ENCODE measurements at regions not wholly inside any gene's neighbourhood (a gene's known extent, or its start where the extent isn't known, plus 50 kb on each side); places are given as distances from the start of the nearest gene placed in this dataset.

DNA sequence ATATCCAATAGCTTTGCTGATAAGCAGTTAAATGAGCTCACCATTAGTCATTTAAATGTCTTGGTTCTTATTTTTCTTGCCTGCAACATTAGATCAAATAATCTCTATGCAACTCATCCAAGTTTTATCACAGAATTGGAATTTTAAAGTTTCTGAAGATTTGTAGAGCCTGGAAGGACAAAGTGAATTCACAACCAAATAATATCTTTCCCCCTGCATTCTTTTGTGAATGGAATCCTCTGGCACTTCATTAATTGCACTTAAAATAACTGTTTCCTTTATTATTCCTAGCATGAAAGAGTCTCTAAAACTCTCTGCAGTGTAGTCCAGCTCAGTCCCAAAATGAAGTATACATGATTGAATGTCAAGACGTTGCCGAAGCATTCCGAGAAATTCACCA lies 345.6 kb upstream of the TGFBR2 start:
- Histone ChIP-seq H3K9me3 (no peaks in the 10 kb centered on the region), H3K4me3 (no peak overlapping the region), H3K27me3 (no peaks in the 10 kb centered on the region), H3K36me3 (no peaks in the 10 kb centered on the region)
- DNase-seq: no peak

DNA sequence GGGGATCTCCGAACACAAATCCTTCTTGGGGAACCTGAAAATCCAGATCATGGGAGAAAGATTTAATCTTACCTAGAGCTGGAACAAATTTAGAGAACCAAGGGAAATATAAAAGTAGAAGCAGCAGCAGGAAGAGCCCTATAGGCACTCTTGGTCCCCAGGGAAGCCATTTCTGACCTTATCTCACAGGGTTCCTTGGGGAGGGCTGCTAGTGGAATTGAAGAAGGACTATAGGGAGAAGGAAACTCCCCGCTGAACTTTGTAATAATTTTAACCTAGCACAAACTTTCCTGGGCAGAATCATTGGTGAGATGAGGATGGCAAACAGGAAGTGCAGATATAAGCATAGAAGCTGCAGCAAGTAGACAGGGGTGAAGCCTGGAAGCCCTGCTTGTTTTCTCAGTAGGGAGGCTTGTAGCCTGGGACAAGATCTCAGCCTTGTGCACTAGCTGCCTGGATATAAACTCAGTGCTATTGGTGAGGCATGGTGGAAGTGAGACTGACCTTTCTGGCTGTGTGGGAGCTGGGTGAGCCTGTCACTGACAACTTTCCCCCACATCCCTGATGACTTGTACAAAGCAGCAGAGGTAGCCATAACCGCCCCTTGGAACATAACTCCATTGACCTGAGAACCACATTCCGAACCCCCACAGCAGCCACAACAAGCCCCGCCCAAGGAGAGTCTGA lies 343.0 kb upstream of the TGFBR2 start:
- no peaks in the 10 kb centered on the region for H3K36me3 ChIP-seq
- no peak overlapping the region for H3K4me3 ChIP-seq
- H3K27me3 ChIP-seq: no peaks in the 10 kb centered on the region
- DNase-seq: no peak
- no peaks in the 10 kb centered on the region for H3K9me3 ChIP-seq

DNA sequence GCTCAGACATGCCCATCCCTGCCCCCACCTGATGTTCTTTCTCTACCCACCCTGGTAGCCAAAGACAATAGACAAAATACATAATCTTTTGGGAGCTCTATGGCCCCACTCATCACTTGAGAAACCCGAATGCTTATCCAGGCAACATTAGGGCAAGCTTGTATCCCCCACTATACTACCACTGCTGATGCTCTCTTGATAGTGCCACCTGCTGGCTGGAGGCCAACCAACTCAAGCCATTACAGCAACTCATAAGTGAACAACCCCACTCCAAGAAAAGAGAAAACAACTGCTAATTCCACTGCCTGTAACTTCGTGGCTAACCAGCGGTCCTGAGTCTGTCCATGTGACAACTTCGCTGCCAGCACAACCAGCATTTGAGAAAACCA lies 342.5 kb upstream of the TGFBR2 start:
- H3K27me3 ChIP-seq: no peaks in the 10 kb centered on the region
- no peaks in the 10 kb centered on the region for H3K36me3 ChIP-seq
- DNase-seq: no peak
- H3K4me3 ChIP-seq: no peak overlapping the region
- H3K9me3 ChIP-seq: no peaks in the 10 kb centered on the region

DNA sequence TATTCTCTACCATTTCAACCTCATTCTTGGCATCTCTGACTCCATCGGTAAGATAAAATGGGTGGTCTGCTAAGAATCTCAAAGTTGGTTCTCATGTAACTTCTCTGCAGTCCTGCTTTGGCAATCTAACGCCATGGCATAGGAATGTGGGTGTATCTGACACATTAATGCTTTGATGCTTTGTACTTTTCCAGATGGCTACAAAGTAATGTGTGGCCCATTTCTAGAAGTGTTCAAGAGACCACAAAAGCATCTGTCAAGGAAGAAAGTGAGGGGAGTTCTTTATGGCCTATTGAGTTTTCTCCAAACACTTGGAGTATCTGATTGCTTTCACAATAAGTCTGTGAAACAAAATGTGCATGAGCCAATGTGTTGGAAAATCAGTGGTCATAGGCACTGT lies 339.9 kb upstream of the TGFBR2 start:
- no peaks in the 10 kb centered on the region for H3K27me3 ChIP-seq
- no peak for DNase-seq
- no peak overlapping the region for H3K4me3 ChIP-seq
- H3K36me3 ChIP-seq: no peaks in the 10 kb centered on the region
- no peaks in the 10 kb centered on the region for H3K9me3 ChIP-seq

DNA sequence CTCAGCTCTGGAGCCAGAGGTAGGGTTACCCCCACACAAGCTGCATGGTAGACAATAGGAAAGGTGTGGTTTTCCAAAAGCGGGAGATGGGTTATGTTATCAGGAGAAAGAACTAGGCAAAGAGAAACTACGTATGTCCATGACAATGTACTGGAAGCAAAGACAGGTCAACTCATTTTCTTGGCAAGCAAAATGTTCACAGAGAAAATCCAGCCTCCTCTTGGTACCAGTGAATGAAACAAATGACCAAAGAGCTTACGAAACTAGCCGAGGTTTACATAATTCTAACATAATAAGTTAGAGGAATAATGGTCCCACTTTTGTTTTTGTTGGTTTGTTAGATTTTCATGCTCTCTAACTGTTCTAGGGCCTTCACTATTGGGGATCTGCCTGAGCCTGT lies 338.1 kb upstream of the TGFBR2 start:
- no peak overlapping the region for H3K4me3 ChIP-seq
- DNase-seq: no peak
- H3K9me3 ChIP-seq: no peaks in the 10 kb centered on the region
- no peaks in the 10 kb centered on the region for H3K36me3 ChIP-seq
- no peaks in the 10 kb centered on the region for H3K27me3 ChIP-seq

DNA sequence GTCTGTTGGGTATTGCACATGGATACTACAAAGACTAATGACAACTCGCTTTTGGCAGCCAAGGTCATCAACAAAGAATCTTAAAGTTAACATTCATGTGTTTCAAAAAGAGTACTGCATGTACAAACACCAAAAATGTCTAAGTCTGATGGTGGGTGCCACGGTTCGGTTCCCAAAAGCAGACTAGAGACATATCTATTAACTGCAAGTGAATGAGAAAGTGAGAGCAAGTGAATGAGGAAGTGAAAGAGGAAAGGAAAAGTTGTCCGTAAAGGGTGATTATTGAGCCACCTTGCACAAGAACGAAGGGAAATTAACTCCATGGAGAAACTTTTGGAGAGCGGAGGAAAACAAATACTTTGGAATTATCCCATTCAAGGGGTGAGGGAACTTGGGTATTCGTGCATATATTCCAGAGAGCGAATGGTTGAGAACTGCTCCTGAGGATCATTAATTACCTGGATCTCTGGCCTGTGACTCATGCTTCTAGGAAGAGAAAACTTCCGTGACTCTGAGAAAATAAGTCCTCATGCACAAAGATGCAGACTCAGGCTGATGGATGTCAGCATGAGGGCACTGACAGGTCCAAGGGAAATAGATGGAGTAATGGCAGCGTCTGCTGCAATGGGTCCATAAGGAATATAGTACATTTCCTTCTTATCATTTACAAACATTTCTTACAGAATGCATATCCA lies 336.5 kb upstream of the TGFBR2 start:
- Histone ChIP-seq H3K27me3 (no peaks in the 10 kb centered on the region), H3K4me3 (no peak overlapping the region), H3K9me3 (no peaks in the 10 kb centered on the region), H3K36me3 (no peaks in the 10 kb centered on the region)
- DNase-seq: no peak

DNA sequence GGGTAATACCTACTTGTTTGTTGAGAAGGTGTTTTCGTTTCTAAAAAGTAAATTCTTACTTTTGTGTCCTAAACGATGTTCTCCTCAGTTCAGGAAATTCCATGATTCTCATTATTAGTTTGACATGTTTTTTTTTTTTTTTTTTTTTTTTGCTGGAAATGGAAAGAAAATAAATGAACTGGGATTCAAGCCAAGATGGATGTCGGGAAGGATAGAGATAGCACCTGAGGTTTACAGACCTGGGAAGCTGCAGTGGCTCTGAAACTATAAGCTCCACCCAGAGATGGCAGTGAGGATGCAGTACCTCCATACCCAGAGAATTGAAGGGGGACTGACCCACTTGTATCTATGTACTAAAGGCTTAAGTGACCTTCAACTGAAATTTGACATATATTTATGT lies 334.6 kb upstream of the TGFBR2 start:
- Histone ChIP-seq H3K27me3 (no peaks in the 10 kb centered on the region), H3K36me3 (no peaks in the 10 kb centered on the region), H3K4me3 (no peak overlapping the region), H3K9me3 (no peaks in the 10 kb centered on the region)
- no peak for DNase-seq

DNA sequence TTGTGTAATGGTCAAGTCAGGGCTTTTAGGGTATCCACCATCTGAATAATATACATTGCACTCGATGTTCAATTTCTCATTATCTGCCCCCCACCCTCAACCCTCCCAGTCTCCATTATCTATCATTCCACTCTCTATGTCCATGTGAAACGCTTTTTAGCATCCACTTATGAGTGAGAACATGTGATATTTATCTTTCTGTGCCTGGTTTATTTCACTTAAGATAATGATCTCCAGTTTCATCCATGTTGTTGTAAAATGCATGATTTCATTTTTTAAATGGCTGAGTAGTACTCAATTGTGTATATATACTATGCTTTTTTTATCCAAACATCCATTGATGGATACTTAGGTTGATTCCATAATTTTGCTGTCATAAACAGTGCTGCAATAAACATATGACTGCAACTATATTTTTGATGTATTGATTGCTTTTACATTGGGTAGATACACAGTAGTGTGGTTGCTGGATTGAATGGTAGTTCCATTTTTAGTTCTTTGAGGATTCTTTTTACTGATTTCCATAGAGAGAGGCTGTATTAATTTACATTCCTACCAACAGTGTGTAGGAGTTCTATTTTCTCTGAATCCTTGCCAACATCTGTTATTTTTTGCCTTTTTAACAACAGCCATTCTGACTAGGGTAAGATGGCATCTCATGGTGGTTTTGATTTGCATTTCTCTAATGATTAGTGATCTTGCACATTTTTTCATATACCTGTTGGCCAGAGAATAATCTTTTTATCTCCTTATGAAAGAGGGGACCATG lies 332.9 kb upstream of the TGFBR2 start:
- Histone ChIP-seq H3K36me3 (no peaks in the 10 kb centered on the region), H3K9me3 (no peaks in the 10 kb centered on the region; the same call in 1 of the 2 replicates), H3K4me3 (no peak overlapping the region), H3K27me3 (no peaks in the 10 kb centered on the region)
- no peak for DNase-seq

DNA sequence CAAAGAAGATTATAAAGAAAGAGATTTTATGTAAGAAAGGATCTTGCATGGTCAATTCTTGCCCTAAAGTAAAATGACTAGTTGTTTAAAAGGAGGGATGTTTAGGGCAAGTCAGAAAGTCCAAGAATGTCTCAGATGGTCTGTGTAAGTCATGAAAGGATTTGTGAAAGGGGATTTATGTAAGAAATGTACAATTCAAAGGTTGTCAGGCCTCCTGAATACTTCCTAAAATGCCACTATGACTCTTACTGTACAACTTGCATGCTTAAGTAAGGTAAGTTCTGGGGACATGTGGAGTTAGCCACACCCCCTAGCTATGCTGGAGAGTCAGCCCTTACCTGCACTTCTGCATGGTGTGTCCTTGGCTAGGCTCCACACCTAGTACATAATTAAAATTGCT lies 328.9 kb upstream of the TGFBR2 start:
- DNase-seq: no peak
- H3K27me3 ChIP-seq: no peaks in the 10 kb centered on the region
- no peaks in the 10 kb centered on the region; the same call in 1 of the 2 replicates for H3K9me3 ChIP-seq
- H3K36me3 ChIP-seq: no peaks in the 10 kb centered on the region
- no peak overlapping the region for H3K4me3 ChIP-seq

DNA sequence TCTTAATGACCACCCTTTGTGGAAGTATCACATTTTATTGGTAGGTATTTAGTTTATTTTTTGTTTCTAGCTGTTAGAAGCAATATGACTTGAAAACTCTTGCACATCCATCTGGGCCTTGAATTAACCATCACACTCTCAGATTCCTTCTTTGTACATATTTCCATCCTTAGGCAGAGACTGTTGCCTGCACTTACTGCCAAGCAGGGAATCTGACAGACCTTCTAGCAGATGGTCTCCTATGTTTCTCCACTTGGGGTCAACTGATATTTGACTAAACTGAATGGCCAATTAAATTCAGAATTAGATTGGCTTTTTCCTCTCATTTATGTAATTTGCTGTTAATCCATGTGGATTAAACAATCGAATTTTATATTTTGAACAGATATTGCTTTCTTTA lies 324.9 kb upstream of the TGFBR2 start:
- H3K9me3 ChIP-seq: no peaks in the 10 kb centered on the region; the same call in 1 of the 2 replicates
- H3K27me3 ChIP-seq: no peaks in the 10 kb centered on the region
- H3K4me3 ChIP-seq: no peak overlapping the region
- no peak for DNase-seq
- no peaks in the 10 kb centered on the region for H3K36me3 ChIP-seq

DNA sequence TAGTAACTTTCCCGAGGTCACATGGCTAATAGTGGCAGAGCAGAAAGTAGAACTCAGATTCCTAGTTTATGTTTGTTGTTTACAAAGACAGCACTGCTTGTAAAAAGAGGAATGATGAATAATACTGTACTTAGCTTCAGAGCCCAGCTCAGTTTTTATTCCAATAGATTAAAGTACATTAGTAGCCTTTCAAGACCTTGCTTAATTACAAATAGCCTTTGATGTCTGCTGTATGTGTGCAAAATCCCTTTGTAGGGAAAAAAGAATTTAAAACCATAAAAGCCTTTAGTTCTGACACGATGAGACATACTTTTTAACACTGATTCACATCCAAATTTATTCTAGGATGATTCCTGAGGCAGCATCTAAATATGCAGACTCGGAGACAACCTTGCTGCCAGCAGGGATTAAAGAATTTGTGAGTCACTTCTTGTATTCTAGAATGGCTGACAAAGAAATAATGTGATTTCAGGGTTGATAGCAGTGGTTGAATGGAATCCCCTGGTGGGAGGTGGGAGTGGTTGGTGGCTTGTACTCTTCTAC lies 324.2 kb upstream of the TGFBR2 start:
- no peak overlapping the region for H3K4me3 ChIP-seq
- no peaks in the 10 kb centered on the region; the same call in 1 of the 2 replicates for H3K9me3 ChIP-seq
- H3K27me3 ChIP-seq: no peaks in the 10 kb centered on the region
- peak; percentile 59 for DNase-seq
- no peaks in the 10 kb centered on the region for H3K36me3 ChIP-seq

DNA sequence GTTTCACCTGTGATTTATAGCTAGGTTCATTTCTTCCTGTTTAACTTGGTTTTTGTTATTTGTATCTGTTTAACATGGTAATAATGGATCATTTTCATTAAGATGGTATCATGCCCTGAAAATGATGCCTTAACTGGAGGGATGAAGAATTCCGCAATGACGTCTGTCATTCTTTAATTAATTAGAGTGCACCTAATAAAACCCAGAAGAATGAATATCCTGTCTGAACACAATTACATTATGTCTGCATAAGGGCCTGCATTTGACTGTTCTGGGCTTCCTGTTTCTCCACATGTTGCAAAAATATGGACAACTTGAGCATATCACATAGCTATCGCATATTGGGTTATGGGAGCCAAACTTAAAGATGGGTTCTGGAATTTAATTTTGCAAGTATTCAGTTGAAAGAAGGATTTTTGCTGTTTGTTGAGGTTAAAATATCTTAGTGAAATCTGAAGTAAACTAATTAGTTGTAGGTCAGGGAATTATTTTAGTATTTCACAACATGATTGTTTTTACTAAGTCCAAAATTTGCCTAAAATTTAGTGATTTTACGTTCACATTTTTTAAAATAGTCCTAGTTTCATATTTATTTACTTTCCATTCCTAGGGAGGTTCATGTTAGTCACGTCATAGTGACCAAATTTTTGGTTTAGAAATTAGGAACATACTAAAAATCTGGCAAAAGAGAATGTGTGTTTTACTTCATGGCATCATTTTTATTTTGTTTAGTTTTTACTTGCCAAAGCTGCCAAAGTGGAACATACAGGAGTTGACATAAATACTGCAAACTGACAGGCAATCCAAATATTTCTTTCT lies 321.0 kb upstream of the TGFBR2 start:
- Histone ChIP-seq H3K9me3 (no peaks in the 10 kb centered on the region), H3K4me3 (no peak overlapping the region), H3K27me3 (no peaks in the 10 kb centered on the region), H3K36me3 (no peaks in the 10 kb centered on the region)
- DNase-seq: no peak

DNA sequence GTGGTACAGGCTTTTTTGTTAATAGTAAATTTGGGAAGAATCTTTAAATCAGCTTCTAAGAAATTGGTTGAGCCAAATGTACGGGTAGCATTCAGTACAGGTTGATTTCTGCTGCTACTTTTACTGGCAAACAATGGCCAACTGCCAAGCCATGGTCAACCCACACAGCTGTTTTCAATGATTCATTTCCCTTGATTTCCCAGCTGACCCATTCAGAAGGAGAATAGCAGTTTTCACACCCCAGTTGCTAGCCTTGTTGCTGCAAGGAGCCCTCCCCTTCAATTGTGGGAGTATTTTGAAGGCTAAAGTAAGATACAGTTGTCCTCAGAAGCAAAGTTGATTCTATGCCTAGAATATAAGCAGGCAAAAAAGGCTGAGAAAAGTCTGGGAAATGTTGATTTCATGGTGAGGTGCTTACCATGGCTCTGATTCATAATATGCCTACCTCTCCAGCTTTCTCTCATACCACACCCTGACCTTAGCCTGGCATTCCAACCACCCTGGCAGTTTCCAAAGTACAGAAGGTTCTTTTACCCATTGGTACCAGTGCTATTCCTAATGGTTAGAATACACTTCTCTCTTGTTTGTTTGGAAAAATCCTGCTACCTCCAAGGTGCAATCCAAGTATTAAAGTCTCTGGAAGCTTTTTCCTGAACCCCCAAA lies 320.3 kb upstream of the TGFBR2 start:
- Histone ChIP-seq H3K36me3 (no peaks in the 10 kb centered on the region), H3K9me3 (no peaks in the 10 kb centered on the region), H3K27me3 (no peaks in the 10 kb centered on the region), H3K4me3 (no peak overlapping the region)
- peak; percentile 72 for DNase-seq

DNA sequence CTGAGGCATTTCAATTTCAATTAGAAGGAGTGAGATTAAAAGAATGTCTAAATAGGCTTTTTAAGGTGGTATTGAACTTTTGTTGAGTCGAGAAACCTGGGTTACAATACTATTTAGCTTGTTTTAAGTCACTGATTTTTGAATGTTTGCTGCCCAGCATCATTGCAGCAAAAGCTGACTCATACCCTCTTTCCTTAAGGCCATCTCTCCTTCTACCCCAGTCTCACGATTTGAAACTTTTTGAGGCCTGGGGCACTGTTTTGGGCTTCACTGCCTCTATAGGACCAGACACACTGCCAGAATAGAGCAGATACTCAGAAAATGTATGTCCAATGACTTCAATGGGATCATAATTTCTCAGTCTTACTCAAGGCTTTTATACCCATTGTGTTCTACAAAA lies 319.6 kb upstream of the TGFBR2 start:
- DNase-seq: no peak
- no peaks in the 10 kb centered on the region for H3K9me3 ChIP-seq
- no peak overlapping the region for H3K4me3 ChIP-seq
- H3K27me3 ChIP-seq: no peaks in the 10 kb centered on the region
- H3K36me3 ChIP-seq: no peaks in the 10 kb centered on the region

DNA sequence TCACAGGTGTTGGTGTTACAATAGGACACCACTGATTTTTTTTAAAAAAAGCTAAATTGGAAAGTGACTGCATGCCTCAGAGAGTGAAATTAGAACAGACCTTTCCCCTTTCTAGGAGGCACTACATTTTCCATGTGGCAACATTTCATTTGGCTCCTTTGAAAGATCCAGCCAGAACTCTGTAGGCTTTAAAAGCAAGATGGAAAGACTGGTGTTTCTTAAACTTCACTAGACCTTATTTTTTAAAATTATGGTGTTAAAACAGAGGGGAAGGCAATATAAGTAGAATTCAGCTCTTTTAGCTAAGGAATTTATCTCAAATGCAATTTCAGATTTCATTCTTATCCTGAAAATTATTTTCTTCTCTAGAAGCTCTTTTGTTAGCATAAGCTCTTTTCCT lies 317.6 kb upstream of the TGFBR2 start:
- Histone ChIP-seq H3K9me3 (no peaks in the 10 kb centered on the region), H3K36me3 (no peaks in the 10 kb centered on the region), H3K4me3 (no peak overlapping the region), H3K27me3 (no peaks in the 10 kb centered on the region)
- DNase-seq: no peak

DNA sequence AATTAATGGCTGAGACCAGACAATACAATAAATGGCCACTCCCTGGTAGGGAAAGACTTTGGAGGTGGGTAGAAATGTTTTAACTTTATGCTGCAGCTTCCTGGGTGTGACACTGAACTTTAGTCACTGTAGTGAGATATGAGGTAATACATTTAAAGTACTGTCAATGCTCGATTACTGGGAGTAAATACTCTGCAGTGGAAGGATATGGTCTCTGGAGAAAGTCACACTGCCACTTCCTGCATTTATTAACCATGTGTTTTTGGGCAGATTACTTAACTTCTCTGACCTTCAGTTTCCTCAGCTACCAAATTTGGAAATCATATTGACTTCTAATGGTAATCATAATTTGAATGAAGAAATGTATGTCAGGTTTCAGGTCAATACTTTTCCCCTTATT lies 317.1 kb upstream of the TGFBR2 start:
- Histone ChIP-seq H3K4me3 (no peak overlapping the region), H3K36me3 (no peaks in the 10 kb centered on the region), H3K9me3 (no peaks in the 10 kb centered on the region), H3K27me3 (no peaks in the 10 kb centered on the region)
- DNase-seq: no peak

All from MG63 (cell line).